Spinal cord (tissue), 9 donors: ENCODE measurements at regions not wholly inside any gene's neighbourhood (a gene's known extent, or its start where the extent isn't known, plus 50 kb on each side); places are given as distances from the start of the nearest gene placed in this dataset.
"Not testable (repeated sequence)": the region's sequence is repeated elsewhere in the genome, so short reads cannot be mapped to it uniquely, and the experiment has no call there.

Experiments
- DNase-seq, 6 donors: peaks; one replicate each; pipeline versions ENCODE4 v3.0.0 to v3.0.0-alpha.2; 2013 to 2015; ENCODE audit warnings: low spot score in 6 of 6, low read depth in 4 of 6
- H3K27ac ChIP-seq: one replicate; pipeline ENCODE4 v1.5.1; 2013; ENCODE audit warnings: low read depth, low read length, control low read depth
- H3K27me3 ChIP-seq: one replicate; pipeline ENCODE4 v1.6.1; 2013; ENCODE audit warnings: low read length; ENCODE audit not compliant: control insufficient read depth, insufficient read depth
- H3K36me3 ChIP-seq: one replicate; pipeline ENCODE4 v1.6.1; 2013; ENCODE audit warnings: low read length; ENCODE audit not compliant: control insufficient read depth, insufficient read depth
- H3K4me1 ChIP-seq: one replicate; pipeline ENCODE4 v1.6.1; 2013; ENCODE audit warnings: low read length; ENCODE audit not compliant: control insufficient read depth, insufficient read depth
- H3K4me3 ChIP-seq: one replicate; pipeline ENCODE4 v1.5.1; 2013; ENCODE audit warnings: low read depth, low read length, control low read depth
- H3K9me3 ChIP-seq: one replicate; pipeline ENCODE4 v1.6.1; 2013; ENCODE audit warnings: low read length; ENCODE audit not compliant: control insufficient read depth, insufficient read depth
- WGBS: methylation state at CpG from one replicate; pipeline ENCODE4 v1.1.5; 2013; ENCODE audit warnings: missing lambda C conversion rate; ENCODE audit not compliant: insufficient coverage; 5-methylcytosine and 5-hydroxymethylcytosine counted together
- donor health status: healthy.

- Histone ChIP-seq H3K4me3 (no peak overlapping the region), H3K27ac (no peak overlapping the region), H3K36me3 (no peaks in the 10 kb centered on the region), H3K27me3 (no peaks in the 10 kb centered on the region), H3K4me1 (no peaks in the 10 kb centered on the region), H3K9me3 (no peaks in the 10 kb centered on the region)
- WGBS = 79% methylated on average over 14 of the region's 19 CpGs
- DNase-seq = no peak
Measured at GRCh38 chrX:2640436-2641150, 50.5 kb upstream of the CD99 start.

GRCh38 chrX:2638279-2638678, 52.8 kb upstream of the CD99 start:
- 70% methylated on average over 5 of the region's 7 CpGs for WGBS
- no peak for DNase-seq
- H3K9me3 ChIP-seq = no peaks in the 10 kb centered on the region
- H3K4me1 ChIP-seq = no peaks in the 10 kb centered on the region
- no peak overlapping the region for H3K27ac ChIP-seq
- H3K27me3 ChIP-seq = no peaks in the 10 kb centered on the region
- no peak overlapping the region for H3K4me3 ChIP-seq
- H3K36me3 ChIP-seq = no peaks in the 10 kb centered on the region

GRCh38 chrX:2635342-2635741, 55.8 kb upstream of the CD99 start:
- no peak overlapping the region for H3K4me3 ChIP-seq
- peak in 1 of 6 donors; percentile 77 for DNase-seq
- H3K9me3 ChIP-seq = no peaks in the 10 kb centered on the region
- no peaks in the 10 kb centered on the region for H3K4me1 ChIP-seq
- H3K27ac ChIP-seq = no peak overlapping the region
- no peaks in the 10 kb centered on the region for H3K27me3 ChIP-seq
- H3K36me3 ChIP-seq = no peaks in the 10 kb centered on the region
- whole genome bisulfite sequencing = no CpG with 5 or more reads among the region's 3 CpGs

- Histone ChIP-seq H3K4me1 (no peaks in the 10 kb centered on the region), H3K36me3 (peaks cover 2% of the 10 kb centered on the region), H3K9me3 (no peaks in the 10 kb centered on the region), H3K4me3 (no peak overlapping the region), H3K27ac (no peak overlapping the region), H3K27me3 (no peaks in the 10 kb centered on the region)
- WGBS = 97% methylated on average over 6 of the region's 9 CpGs
- DNase-seq = no peak
Measured at GRCh38 chrX:2632533-2633504, 58.3 kb upstream of the CD99 start.

GRCh38 chrX:2631743-2632532, 59.2 kb upstream of the CD99 start:
- Histone ChIP-seq H3K27me3 (no peaks in the 10 kb centered on the region), H3K9me3 (no peaks in the 10 kb centered on the region), H3K4me3 (no peak overlapping the region), H3K4me1 (no peaks in the 10 kb centered on the region), H3K27ac (no peak overlapping the region), H3K36me3 (peaks cover 2% of the 10 kb centered on the region)
- 0% methylated on average over 1 of the region's 3 CpGs for WGBS
- no peak for DNase-seq

GRCh38 chrX:2630935-2631742, 60.0 kb upstream of the CD99 start:
- H3K36me3 ChIP-seq, H3K4me3 ChIP-seq, H3K27ac ChIP-seq, H3K4me1 ChIP-seq, H3K27me3 ChIP-seq, DNase-seq, H3K9me3 ChIP-seq: not testable (repeated sequence)
- no CpG with 5 or more reads among the region's 6 CpGs for WGBS

- H3K27me3 ChIP-seq, H3K4me3 ChIP-seq, H3K9me3 ChIP-seq, DNase-seq, H3K4me1 ChIP-seq, H3K27ac ChIP-seq, H3K36me3 ChIP-seq: not testable (repeated sequence)
- WGBS = 71% methylated on average over 3 of the region's 5 CpGs
Measured at GRCh38 chrX:2630008-2630934, 60.8 kb upstream of the CD99 start.

GRCh38 chrX:2629316-2630007, 61.6 kb upstream of the CD99 start:
- H3K4me3 ChIP-seq = no peak overlapping the region

More at GRCh38 chrX:2629316-2630007, 61.6 kb upstream of the CD99 start:
- Histone ChIP-seq H3K27ac (no peak overlapping the region), H3K36me3 (peaks cover 6% of the 10 kb centered on the region), H3K27me3 (no peaks in the 10 kb centered on the region), H3K4me1 (no peaks in the 10 kb centered on the region), H3K9me3 (no peaks in the 10 kb centered on the region)
- 95% methylated on average over 3 of the region's 6 CpGs for WGBS
- DNase-seq = no peak
